ENCODE measurements at regions not wholly inside any gene's neighbourhood (a gene's known extent, or its start where the extent isn't known, plus 50 kb on each side); places are given as distances from the start of the nearest gene placed in this dataset.

DNA sequence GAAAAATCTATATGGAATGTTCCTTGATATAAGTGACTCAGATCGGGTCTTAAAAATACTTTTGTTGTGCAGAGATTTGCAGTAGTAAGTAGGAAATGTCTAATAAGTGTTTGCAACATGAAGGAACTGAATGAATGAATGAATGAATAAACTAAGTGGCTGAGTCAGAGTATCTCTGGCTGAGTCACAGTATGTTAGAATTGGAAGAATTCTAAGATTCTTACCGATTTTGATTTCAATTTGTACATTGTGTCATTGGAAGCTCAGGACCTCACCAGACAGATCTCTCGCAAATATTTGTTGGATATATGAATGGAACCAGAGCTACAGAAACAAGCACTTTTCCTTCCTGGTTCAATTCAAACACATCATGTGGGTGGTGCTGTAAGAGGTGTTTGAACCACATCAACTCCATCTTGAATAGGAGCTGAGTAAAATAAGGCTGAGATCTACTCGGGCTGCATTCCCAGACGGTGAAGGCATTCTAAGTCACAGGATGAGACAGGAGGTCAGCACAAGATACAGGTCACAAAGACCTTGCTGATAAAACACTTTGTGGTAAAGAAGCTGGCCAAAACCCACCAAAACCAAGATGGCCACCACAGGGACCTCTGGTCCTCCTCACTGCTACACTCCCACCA is 123.9 kb upstream of the FOXN3 start:
- TF ChIP-seq, protein P1, sequence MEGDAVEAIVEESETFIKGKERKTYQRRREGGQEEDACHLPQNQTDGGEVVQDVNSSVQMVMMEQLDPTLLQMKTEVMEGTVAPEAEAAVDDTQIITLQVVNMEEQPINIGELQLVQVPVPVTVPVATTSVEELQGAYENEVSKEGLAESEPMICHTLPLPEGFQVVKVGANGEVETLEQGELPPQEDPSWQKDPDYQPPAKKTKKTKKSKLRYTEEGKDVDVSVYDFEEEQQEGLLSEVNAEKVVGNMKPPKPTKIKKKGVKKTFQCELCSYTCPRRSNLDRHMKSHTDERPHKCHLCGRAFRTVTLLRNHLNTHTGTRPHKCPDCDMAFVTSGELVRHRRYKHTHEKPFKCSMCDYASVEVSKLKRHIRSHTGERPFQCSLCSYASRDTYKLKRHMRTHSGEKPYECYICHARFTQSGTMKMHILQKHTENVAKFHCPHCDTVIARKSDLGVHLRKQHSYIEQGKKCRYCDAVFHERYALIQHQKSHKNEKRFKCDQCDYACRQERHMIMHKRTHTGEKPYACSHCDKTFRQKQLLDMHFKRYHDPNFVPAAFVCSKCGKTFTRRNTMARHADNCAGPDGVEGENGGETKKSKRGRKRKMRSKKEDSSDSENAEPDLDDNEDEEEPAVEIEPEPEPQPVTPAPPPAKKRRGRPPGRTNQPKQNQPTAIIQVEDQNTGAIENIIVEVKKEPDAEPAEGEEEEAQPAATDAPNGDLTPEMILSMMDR (IDR thresholded peaks at IDR 0.05): no peak
- TF ChIP-seq POLR2A (IDR thresholded peaks at IDR 0.05): no peak

Measured in right lobe of liver (tissue), 4 donors.